ENCODE measurements at regions not wholly inside any gene's neighbourhood (a gene's known extent, or its start where the extent isn't known, plus 50 kb on each side); places are given as distances from the start of the nearest gene placed in this dataset.

DNA sequence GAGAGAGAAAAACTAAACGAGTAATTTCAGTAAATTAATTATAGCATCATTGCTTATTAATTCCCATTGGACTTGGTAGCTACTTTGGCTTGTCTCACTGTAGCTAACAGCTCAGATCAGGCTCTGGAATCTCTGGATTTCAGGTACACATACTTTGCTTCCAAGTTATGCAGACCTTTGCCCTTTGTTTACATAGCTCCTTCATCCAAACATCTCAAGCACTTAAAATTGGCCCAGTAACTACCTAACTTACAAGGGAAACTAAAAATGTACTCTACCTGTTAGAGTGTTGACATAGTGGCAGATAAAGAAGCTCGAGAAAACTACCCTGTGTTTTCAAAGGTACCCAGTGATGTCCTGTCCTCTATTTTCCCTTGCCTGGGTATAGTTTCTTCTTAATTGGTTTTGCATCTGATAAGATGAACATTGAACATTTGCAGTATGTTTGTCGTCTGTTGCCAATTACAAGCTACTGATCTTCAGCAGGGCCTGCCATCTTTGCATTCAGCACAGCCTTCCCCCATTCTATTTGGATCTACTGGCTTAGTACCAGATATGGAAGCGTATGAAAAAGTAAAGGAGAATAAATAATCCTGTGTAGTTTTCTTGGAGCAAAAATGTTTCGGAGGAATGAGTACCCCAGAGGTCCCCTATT, 601.5 kb upstream of the FANCL start:
- H3K9me3 ChIP-seq = no peaks in the 10 kb centered on the region
- no peaks in the 10 kb centered on the region for H3K27me3 ChIP-seq
- DNase-seq = no peak
- H3K4me3 ChIP-seq = no peak overlapping the region
- no peaks in the 10 kb centered on the region for H3K4me1 ChIP-seq
- no peak overlapping the region for H3K27ac ChIP-seq
- no peaks in the 10 kb centered on the region for H3K36me3 ChIP-seq
- TF ChIP-seq, protein P1, sequence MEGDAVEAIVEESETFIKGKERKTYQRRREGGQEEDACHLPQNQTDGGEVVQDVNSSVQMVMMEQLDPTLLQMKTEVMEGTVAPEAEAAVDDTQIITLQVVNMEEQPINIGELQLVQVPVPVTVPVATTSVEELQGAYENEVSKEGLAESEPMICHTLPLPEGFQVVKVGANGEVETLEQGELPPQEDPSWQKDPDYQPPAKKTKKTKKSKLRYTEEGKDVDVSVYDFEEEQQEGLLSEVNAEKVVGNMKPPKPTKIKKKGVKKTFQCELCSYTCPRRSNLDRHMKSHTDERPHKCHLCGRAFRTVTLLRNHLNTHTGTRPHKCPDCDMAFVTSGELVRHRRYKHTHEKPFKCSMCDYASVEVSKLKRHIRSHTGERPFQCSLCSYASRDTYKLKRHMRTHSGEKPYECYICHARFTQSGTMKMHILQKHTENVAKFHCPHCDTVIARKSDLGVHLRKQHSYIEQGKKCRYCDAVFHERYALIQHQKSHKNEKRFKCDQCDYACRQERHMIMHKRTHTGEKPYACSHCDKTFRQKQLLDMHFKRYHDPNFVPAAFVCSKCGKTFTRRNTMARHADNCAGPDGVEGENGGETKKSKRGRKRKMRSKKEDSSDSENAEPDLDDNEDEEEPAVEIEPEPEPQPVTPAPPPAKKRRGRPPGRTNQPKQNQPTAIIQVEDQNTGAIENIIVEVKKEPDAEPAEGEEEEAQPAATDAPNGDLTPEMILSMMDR (IDR thresholded peaks at IDR 0.05) = no peak
- TF ChIP-seq POLR2A (IDR thresholded peaks at IDR 0.05) = no peak

DNA sequence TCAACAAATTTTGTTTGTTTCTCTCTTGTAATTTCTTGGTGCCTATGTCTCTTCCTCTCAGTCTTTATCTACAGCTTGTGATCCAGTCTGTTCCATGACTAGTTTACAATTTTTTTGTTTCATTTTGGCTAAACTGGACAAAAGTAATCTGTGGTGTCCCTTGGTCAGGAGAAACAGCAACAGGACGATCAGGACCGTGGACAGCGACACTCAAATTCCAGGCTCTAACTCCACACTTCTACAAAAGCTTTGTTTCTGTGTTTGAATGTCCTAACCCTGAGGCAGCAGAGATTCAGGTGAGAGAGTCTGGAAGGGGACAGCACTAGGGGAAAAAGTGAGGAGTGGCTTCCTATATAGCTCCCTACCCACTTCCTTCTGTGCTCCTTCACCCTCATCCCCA, 593.3 kb upstream of the FANCL start:
- Histone ChIP-seq H3K36me3 (no peaks in the 10 kb centered on the region), H3K27me3 (no peaks in the 10 kb centered on the region), H3K4me3 (no peak overlapping the region), H3K27ac (no peak overlapping the region), H3K4me1 (no peaks in the 10 kb centered on the region), H3K9me3 (no peaks in the 10 kb centered on the region)
- DNase-seq = no peak
- TF ChIP-seq, protein P1 (IDR thresholded peaks at IDR 0.05) = no peak
- no peak for TF ChIP-seq POLR2A (IDR thresholded peaks at IDR 0.05)

DNA sequence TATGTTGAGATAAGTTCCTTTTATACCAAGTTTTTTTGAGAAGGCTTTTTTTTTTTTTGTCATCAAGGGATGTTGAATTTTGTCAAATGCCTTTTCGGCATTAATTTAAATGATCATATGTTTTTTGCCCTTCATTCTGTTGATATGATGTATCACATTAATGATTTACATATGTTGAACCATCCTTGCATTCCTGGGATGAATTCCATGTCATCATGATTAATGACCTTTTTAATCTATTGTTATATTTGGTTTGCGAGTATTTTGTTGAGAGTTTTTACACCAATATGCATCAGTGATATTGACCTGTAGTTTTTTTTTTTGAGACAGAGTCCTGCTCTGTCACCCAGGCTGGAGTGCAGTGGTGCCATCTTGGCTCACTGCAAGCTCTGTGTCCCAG, 585.7 kb upstream of the FANCL start:
- Histone ChIP-seq H3K36me3 (no peaks in the 10 kb centered on the region), H3K4me1 (no peaks in the 10 kb centered on the region), H3K9me3 (peaks cover 0 to 3% (median 0%) of the 10 kb centered on the region in 4 donors), H3K27me3 (no peaks in the 10 kb centered on the region), H3K4me3 (no peak overlapping the region), H3K27ac (no peak overlapping the region)
- DNase-seq = no peak
- TF ChIP-seq POLR2A (IDR thresholded peaks at IDR 0.05) = no peak
- TF ChIP-seq, protein P1 (IDR thresholded peaks at IDR 0.05) = no peak

DNA sequence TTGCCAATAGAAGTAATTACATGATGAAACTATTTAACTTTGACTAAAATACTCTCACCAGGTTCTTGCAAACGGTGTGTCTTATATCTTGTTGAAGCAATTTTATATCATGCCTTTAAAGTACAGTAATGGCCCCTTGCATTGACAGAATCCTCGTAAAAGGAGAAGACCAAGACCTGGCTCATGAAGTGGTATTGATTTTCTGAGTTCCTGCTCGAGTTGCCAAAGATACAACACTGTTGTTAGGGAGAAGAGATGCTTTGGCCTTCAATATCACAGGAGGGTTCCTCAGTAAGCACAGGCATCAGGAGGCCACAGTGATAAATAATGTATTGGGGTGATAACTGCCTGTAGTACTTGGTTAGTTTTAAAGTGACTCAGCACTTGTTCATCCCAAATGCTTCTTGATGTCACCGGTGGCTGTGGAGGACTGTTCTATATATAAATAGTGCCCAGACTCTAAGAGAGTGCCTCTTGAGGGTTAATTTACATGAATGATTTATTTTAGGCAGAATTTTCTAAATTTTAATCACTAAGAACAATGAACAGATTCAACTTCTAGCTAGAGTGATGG, 571.7 kb upstream of the FANCL start:
- Histone ChIP-seq H3K27ac (no peak overlapping the region), H3K9me3 (no peaks in the 10 kb centered on the region), H3K27me3 (no peaks in the 10 kb centered on the region), H3K4me3 (no peak overlapping the region), H3K36me3 (no peaks in the 10 kb centered on the region), H3K4me1 (no peaks in the 10 kb centered on the region)
- TF ChIP-seq, protein P1 (IDR thresholded peaks at IDR 0.05) = no peak
- TF ChIP-seq POLR2A (IDR thresholded peaks at IDR 0.05) = no peak
- no peak for DNase-seq

DNA sequence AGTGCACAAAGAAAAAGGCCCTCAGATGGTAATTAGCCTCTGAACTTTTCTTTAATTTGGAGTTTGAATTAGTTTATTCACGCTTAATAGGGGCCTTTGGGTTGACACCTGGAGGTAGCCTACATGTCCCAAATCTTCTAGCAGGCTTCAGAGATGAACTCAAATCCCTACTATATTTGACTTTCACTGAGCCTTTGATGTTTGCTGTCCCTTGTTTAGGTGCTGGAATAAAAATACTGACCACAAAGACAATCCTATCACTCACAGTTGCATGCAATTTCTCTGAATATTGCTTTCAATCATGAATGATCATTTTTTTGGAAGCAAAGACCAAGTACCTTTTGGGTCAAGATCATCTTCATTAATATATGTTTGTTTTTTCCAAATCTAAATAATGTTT, 564.0 kb upstream of the FANCL start:
- DNase-seq = no peak
- H3K36me3 ChIP-seq = no peaks in the 10 kb centered on the region
- H3K4me1 ChIP-seq = no peaks in the 10 kb centered on the region
- H3K4me3 ChIP-seq = no peak overlapping the region
- H3K27ac ChIP-seq = no peak overlapping the region
- no peaks in the 10 kb centered on the region for H3K27me3 ChIP-seq
- no peaks in the 10 kb centered on the region for H3K9me3 ChIP-seq
- TF ChIP-seq, protein P1 (IDR thresholded peaks at IDR 0.05) = no peak
- no peak for TF ChIP-seq POLR2A (IDR thresholded peaks at IDR 0.05)

Data from Peyer's patch (tissue), 4 donors.